A549 (cell line): ENCODE measurements at regions not wholly inside any gene's neighbourhood (a gene's known extent, or its start where the extent isn't known, plus 50 kb on each side); places are given as distances from the start of the nearest gene placed in this dataset.

Experiments
- ATAC-seq, 2 experiments: fragments of 200-7000 bp in 1 of 2; fragments of >200 bp in 1 of 2; cut with Nextera tagmentation in 1 of 2; cut with Tn5 transposase in 1 of 2; 3 replicates each; pipeline versions ENCODE4 v1.8.0 to v1.9.1; 2018 to 2020; ENCODE audit warnings: mild to moderate bottlenecking in 1 of 2, moderate library complexity in 1 of 2
- CTCF ChIA-PET: fragments of 300-600 bp; sonication (Branson Sonifier 250); formaldehyde crosslinking; extraction: SDS; loops from one replicate; lab custom pipeline; 2021; ENCODE audit warnings: antibody characterized with exemption, inconsistent platforms; lab: Yijun Ruan, JAX
- POLR2A ChIA-PET: fragments of 350-600 bp; formaldehyde crosslinking; extraction: SDS; loops from one replicate; lab custom pipeline; 2021; ENCODE audit warnings: antibody characterized with exemption, inconsistent platforms; lab: Yijun Ruan, JAX
- DNase-seq, 2 experiments: peaks; one replicate each; pipeline versions ENCODE4 v3.0.0 to v3.0.0-alpha.2; 2011 to 2016; ENCODE audit warnings: low read depth in 1 of 2, low spot score in 1 of 2
- FAIRE-seq: peaks from 2 replicates; lab custom pipeline; 2011; peaks lifted over from hg19 to GRCh38; lab: Jason Lieb, UNC
- H3K27ac ChIP-seq, 2 experiments: fragments of >200 bp; sonication (Bioruptor Twin); formaldehyde crosslinking; 3 replicates each; pipeline ENCODE4 v1.5.1; 2016 to 2017
- H3K4me1 ChIP-seq: fragments of >200 bp; sonication (Bioruptor Twin); formaldehyde crosslinking; 3 replicates; pipeline ENCODE4 v1.6.1; 2016
- H3K4me2 ChIP-seq: fragments of >200 bp; sonication (Bioruptor Twin); formaldehyde crosslinking; 3 replicates; pipeline ENCODE4 v1.6.1; 2016
- H3K4me3 ChIP-seq: fragments of >200 bp; sonication (Bioruptor Twin); formaldehyde crosslinking; 3 replicates; pipeline ENCODE4 v1.5.1; 2016
- H3K9me3 ChIP-seq: fragments of >200 bp; sonication (Bioruptor Twin); formaldehyde crosslinking; 3 replicates; pipeline ENCODE4 v1.6.1; 2016
- CHD2 ChIP-seq: fragments of 150-350 bp; IDR thresholded peaks from 2 replicates; pipeline ENCODE4 v1.6.1; 2014; ENCODE audit warnings: low read length; ENCODE audit not compliant: partially characterized antibody
- CHD4 ChIP-seq: fragments of 200-600 bp; sonication (generic); IDR thresholded peaks from 2 replicates; pipeline ENCODE4 v1.6.1; 2016; ENCODE audit warnings: antibody characterized with exemption, mild to moderate bottlenecking, borderline replicate concordance
- EHF ChIP-seq: fragments of 250-450 bp; sonication (Bioruptor Pico); IDR thresholded peaks from 2 replicates; pipeline ENCODE4 v1.5.0; 2020; ENCODE audit warnings: mild to moderate bottlenecking
- GATA3 ChIP-seq: IDR thresholded peaks from 2 replicates; pipeline ENCODE4 v1.6.1; 2012; ENCODE audit warnings: borderline replicate concordance
- HEYL ChIP-seq: fragments of 250-450 bp; sonication (Bioruptor Pico); IDR thresholded peaks from 2 replicates; pipeline ENCODE4 v1.8.0; 2021; ENCODE audit warnings: mild to moderate bottlenecking, moderate library complexity
- HOXB5 ChIP-seq: fragments of 250-450 bp; sonication (Bioruptor Pico); IDR thresholded peaks from 2 replicates; pipeline ENCODE4 v1.5.0; 2020; ENCODE audit warnings: mild to moderate bottlenecking, moderate library complexity
- JUN ChIP-seq, 2 experiments: fragments of >200 bp; sonication (Bioruptor Twin); formaldehyde crosslinking; IDR thresholded peaks; 2 replicates in 1 of 2; 3 replicates in 1 of 2; pipeline ENCODE4 v1.6.1; 2016 to 2017
- KDM5A ChIP-seq: fragments of 200-600 bp; sonication (generic); IDR thresholded peaks from 2 replicates; pipeline ENCODE4 v1.6.1; 2016; ENCODE audit warnings: antibody characterized with exemption, mild to moderate bottlenecking
- NPAS2 ChIP-seq: fragments of 250-450 bp; sonication (Bioruptor Pico); IDR thresholded peaks from 2 replicates; pipeline ENCODE4 v1.8.0; 2022; ENCODE audit warnings: mild to moderate bottlenecking, moderate library complexity, borderline replicate concordance
- POLR2AphosphoS2 ChIP-seq: conservative IDR thresholded peaks from 2 replicates; pipeline ENCODE4 v1.6.1; 2012; ENCODE audit warnings: low read length, improper control_type of control experiment, inconsistent platforms
- RNF2 ChIP-seq: fragments of 200-600 bp; sonication (generic); IDR thresholded peaks from 2 replicates; pipeline ENCODE4 v1.6.1; 2016; ENCODE audit warnings: low read depth, mild to moderate bottlenecking, antibody characterized with exemption, moderate library complexity, borderline replicate concordance
- ZC3H11A ChIP-seq: fragments of 450-650 bp; IDR thresholded peaks from 2 replicates; pipeline ENCODE4 v1.6.1; 2014; ENCODE audit warnings: antibody characterized with exemption, mild to moderate bottlenecking
- ZNF302 ChIP-seq: fragments of 250-450 bp; sonication (Bioruptor Pico); IDR thresholded peaks from 2 replicates; pipeline ENCODE4 v1.9.0; 2021; ENCODE audit warnings: inconsistent platforms, mild to moderate bottlenecking, moderate library complexity
- WGBS: methylation state at CpG from one replicate; pipeline ENCODE4 v1.1.6; 2017; ENCODE audit errors: missing lambda C conversion rate; 5-methylcytosine and 5-hydroxymethylcytosine counted together
- TF ChIP-seq, protein P1 (sequence below): fragments of 200-600 bp; sonication (generic); IDR thresholded peaks from 2 replicates; pipeline ENCODE4 v1.6.1; 2016; ENCODE audit warnings: antibody characterized with exemption, mild to moderate bottlenecking, moderate library complexity
- TF ChIP-seq, protein P2 (sequence below): IDR thresholded peaks from 2 replicates; pipeline ENCODE4 v1.6.1; 2012; ENCODE audit warnings: low read depth, borderline replicate concordance
- TF ChIP-seq, protein P3 (sequence below): fragments of >200 bp; sonication (Bioruptor Twin); formaldehyde crosslinking; IDR thresholded peaks from 3 replicates; pipeline ENCODE4 v1.6.1; 2016
- TF ChIP-seq, protein P4 (sequence below): fragments of 450-650 bp; IDR thresholded peaks from 2 replicates; pipeline ENCODE4 v1.6.1; 2014; ENCODE audit warnings: antibody characterized with exemption
- TF ChIP-seq, protein P5 (sequence below): fragments of 250-450 bp; sonication (Bioruptor Pico); IDR thresholded peaks from 2 replicates; pipeline ENCODE4 v1.5.0; 2020; ENCODE audit warnings: low read depth, mild to moderate bottlenecking, moderate library complexity

DNA sequence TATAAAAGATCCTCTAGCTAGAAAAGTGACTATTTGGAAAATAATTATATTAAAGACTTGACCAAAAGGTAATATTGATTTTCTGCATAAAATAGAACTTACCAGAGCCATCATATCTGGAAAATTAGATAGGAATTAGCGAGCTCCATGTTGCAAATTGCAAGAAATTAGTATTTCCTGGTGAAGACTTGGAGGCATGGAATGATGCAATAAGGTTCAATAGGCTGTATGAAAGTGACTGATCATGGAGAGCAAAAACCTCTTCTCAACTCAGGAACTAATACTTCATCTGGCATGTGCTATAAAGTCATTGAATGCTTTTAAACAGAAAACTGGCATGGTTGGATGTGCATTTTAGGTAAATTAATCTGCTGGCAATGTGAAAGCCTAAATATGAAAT is 66.3 kb upstream of the UFM1 start:
- FAIRE-seq (no peak), DNase-seq (no peak), ATAC-seq (no peak)
- no peak overlapping the region for H3K4me3 ChIP-seq
- no peak overlapping the region for H3K4me2 ChIP-seq
- H3K9me3 ChIP-seq: no peaks in the 10 kb centered on the region
- ChIA-PET POLR2A (no interaction called here), CTCF (no interaction called here)
- WGBS: 0% methylated on average over 1 of the region's 1 CpG
- no peak overlapping the region for H3K27ac ChIP-seq
- no peaks in the 10 kb centered on the region for H3K4me1 ChIP-seq
- no peak for TF ChIP-seq POLR2AphosphoS2
- TF ChIP-seq, protein P1, sequence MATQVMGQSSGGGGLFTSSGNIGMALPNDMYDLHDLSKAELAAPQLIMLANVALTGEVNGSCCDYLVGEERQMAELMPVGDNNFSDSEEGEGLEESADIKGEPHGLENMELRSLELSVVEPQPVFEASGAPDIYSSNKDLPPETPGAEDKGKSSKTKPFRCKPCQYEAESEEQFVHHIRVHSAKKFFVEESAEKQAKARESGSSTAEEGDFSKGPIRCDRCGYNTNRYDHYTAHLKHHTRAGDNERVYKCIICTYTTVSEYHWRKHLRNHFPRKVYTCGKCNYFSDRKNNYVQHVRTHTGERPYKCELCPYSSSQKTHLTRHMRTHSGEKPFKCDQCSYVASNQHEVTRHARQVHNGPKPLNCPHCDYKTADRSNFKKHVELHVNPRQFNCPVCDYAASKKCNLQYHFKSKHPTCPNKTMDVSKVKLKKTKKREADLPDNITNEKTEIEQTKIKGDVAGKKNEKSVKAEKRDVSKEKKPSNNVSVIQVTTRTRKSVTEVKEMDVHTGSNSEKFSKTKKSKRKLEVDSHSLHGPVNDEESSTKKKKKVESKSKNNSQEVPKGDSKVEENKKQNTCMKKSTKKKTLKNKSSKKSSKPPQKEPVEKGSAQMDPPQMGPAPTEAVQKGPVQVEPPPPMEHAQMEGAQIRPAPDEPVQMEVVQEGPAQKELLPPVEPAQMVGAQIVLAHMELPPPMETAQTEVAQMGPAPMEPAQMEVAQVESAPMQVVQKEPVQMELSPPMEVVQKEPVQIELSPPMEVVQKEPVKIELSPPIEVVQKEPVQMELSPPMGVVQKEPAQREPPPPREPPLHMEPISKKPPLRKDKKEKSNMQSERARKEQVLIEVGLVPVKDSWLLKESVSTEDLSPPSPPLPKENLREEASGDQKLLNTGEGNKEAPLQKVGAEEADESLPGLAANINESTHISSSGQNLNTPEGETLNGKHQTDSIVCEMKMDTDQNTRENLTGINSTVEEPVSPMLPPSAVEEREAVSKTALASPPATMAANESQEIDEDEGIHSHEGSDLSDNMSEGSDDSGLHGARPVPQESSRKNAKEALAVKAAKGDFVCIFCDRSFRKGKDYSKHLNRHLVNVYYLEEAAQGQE: no peak
- TF ChIP-seq NPAS2 (CRISPR knock-in tag): no peak
- TF ChIP-seq, protein P2, sequence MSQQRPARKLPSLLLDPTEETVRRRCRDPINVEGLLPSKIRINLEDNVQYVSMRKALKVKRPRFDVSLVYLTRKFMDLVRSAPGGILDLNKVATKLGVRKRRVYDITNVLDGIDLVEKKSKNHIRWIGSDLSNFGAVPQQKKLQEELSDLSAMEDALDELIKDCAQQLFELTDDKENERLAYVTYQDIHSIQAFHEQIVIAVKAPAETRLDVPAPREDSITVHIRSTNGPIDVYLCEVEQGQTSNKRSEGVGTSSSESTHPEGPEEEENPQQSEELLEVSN: no peak
- no peak for TF ChIP-seq GATA3
- TF ChIP-seq CHD2: no peak
- TF ChIP-seq EHF (CRISPR knock-in tag): no peak

DNA sequence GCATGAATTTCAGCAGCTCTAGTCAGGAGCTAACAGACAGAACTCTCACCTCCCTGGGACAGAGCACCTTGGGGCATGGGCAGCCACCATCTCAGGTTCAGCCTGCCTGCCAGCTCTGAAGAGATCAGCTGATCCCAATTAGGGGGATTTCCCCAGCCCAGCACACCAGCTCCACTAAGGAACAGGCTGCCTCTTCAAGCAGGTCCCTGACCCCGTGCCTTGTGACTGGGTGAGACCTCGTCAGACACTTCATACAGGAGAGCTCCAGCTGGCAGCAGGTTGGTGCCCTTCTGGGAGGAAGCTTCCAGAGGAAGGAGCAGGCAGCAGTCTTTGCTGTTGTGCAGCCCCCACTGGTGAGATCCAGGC is 84.5 kb upstream of the UFM1 start:
- TF ChIP-seq KDM5A (no peak), JUN (IDR thresholded peaks at IDR 0.05) (no peak), NPAS2 (CRISPR knock-in tag) (no peak), ZNF302 (CRISPR knock-in tag) (no peak), CHD4 (no peak), HOXB5 (CRISPR knock-in tag) (no peak), HEYL (CRISPR knock-in tag) (no peak), EHF (CRISPR knock-in tag) (no peak)
- TF ChIP-seq, protein P3, sequence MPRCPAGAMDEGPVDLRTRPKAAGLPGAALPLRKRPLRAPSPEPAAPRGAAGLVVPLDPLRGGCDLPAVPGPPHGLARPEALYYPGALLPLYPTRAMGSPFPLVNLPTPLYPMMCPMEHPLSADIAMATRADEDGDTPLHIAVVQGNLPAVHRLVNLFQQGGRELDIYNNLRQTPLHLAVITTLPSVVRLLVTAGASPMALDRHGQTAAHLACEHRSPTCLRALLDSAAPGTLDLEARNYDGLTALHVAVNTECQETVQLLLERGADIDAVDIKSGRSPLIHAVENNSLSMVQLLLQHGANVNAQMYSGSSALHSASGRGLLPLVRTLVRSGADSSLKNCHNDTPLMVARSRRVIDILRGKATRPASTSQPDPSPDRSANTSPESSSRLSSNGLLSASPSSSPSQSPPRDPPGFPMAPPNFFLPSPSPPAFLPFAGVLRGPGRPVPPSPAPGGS: no peak
- H3K4me3 ChIP-seq: no peak overlapping the region
- no peak for FAIRE-seq
- H3K27ac ChIP-seq: no peak overlapping the region
- DNase-seq: no peak
- ATAC-seq: no peak
- H3K4me2 ChIP-seq: no peak overlapping the region
- WGBS: no CpG with 5 or more reads among the region's 2 CpGs
- POLR2A ChIA-PET: no interaction called here
- CTCF ChIA-PET: no interaction called here
- no peaks in the 10 kb centered on the region for H3K9me3 ChIP-seq
- H3K4me1 ChIP-seq: no peaks in the 10 kb centered on the region

DNA sequence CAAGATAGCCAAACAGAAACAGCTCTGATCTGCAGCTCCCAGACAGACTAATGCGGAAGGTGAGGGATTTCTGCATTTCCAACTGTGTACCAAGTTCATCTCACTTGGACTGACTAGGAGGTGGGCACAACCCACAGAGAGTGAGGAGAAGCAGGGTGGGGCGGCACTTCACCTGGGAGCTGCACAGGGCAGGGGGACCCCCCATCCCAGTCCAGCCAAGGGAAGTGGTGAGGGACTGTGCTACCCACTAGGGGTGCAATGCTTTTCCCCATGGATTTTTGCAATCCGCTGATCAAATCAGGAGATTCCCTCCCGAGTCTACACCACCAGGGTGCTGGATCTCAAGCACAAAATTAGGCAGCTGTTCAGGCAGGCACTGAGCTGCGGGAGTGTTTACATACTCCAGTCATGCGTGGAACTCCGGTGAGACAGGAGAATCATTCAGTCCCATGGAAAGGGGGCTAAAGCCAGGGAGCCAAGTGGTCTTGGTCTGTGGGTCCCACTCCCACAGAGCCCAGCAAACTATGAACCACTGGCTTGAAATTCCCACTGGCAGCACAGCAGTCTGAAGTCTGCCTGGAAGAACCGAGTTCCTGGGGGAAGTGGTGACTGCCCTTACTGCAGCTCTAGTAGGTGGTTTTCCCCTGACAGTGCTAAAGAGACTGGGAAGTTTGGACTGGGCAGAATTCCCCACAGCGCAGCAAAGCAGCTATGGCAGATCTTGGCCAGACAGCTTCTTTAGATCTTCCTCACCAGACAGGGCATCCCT is 85.1 kb upstream of the UFM1 start:
- H3K9me3 ChIP-seq: no peaks in the 10 kb centered on the region
- H3K4me3 ChIP-seq: no peak overlapping the region
- POLR2A ChIA-PET: no interaction called here
- no peak overlapping the region for H3K27ac ChIP-seq
- TF ChIP-seq ZC3H11A (no peak), RNF2 (no peak)
- TF ChIP-seq, protein P4, sequence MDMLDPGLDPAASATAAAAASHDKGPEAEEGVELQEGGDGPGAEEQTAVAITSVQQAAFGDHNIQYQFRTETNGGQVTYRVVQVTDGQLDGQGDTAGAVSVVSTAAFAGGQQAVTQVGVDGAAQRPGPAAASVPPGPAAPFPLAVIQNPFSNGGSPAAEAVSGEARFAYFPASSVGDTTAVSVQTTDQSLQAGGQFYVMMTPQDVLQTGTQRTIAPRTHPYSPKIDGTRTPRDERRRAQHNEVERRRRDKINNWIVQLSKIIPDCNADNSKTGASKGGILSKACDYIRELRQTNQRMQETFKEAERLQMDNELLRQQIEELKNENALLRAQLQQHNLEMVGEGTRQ: no peak
- TF ChIP-seq, protein P5, sequence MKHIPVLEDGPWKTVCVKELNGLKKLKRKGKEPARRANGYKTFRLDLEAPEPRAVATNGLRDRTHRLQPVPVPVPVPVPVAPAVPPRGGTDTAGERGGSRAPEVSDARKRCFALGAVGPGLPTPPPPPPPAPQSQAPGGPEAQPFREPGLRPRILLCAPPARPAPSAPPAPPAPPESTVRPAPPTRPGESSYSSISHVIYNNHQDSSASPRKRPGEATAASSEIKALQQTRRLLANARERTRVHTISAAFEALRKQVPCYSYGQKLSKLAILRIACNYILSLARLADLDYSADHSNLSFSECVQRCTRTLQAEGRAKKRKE (CRISPR knock-in tag): no peak
- ATAC-seq (no peak), FAIRE-seq (no peak), DNase-seq (no peak)
- WGBS: 21% methylated on average over 4 of the region's 9 CpGs
- H3K4me1 ChIP-seq: no peaks in the 10 kb centered on the region
- H3K4me2 ChIP-seq: no peak overlapping the region
- CTCF ChIA-PET: no interaction called here
